ENCODE measurements at regions not wholly inside any gene's neighbourhood (a gene's known extent, or its start where the extent isn't known, plus 50 kb on each side); places are given as distances from the start of the nearest gene placed in this dataset.
"Not testable (repeated sequence)": the region's sequence is repeated elsewhere in the genome, so short reads cannot be mapped to it uniquely, and the experiment has no call there.

GRCh38 chr4:188639479-188640100, 500.3 kb downstream of the TRIML1 start:
- CTCF ChIA-PET = no interaction called here
- Mint-ChIP-seq H3K9me3 (peaks cover 2% of the 10 kb centered on the region), H3K27ac (no peak overlapping the region), H3K4me3 (no peak overlapping the region), H3K4me1 (no peaks in the 10 kb centered on the region), H3K27me3 (no peaks in the 10 kb centered on the region), H3K36me3 (no peaks in the 10 kb centered on the region)
- DNase-seq = no peak

- no peaks in the 10 kb centered on the region for H3K27me3 Mint-ChIP-seq
- no peak overlapping the region for H3K4me3 Mint-ChIP-seq
- no peaks in the 10 kb centered on the region for H3K4me1 Mint-ChIP-seq
- H3K9me3 Mint-ChIP-seq = peaks cover 12% of the 10 kb centered on the region
- DNase-seq = no peak
- no peak overlapping the region for H3K27ac Mint-ChIP-seq
- no peaks in the 10 kb centered on the region for H3K36me3 Mint-ChIP-seq
- CTCF ChIA-PET = no interaction called here
Measured at GRCh38 chr4:188647820-188648370, 508.7 kb downstream of the TRIML1 start.

- CTCF ChIA-PET = no interaction called here
- Mint-ChIP-seq H3K36me3 (no peaks in the 10 kb centered on the region), H3K27ac (no peak overlapping the region), H3K9me3 (peaks cover 12% of the 10 kb centered on the region), H3K4me3 (no peak overlapping the region), H3K4me1 (no peaks in the 10 kb centered on the region), H3K27me3 (no peaks in the 10 kb centered on the region)
- DNase-seq = no peak
Measured at GRCh38 chr4:188649635-188650034, 510.4 kb downstream of the TRIML1 start.

GRCh38 chr4:188650516-188650915, 511.3 kb downstream of the TRIML1 start:
- no peak for DNase-seq

GRCh38 chr4:188657365-188657764, 518.1 kb downstream of the TRIML1 start:
- Mint-ChIP-seq H3K27ac (no peak overlapping the region), H3K4me1 (no peaks in the 10 kb centered on the region), H3K4me3 (no peak overlapping the region), H3K27me3 (no peaks in the 10 kb centered on the region), H3K9me3 (peaks cover 21% of the 10 kb centered on the region), H3K36me3 (no peaks in the 10 kb centered on the region)
- CTCF ChIA-PET = no interaction called here
- no peak for DNase-seq

More at GRCh38 chr4:188650516-188650915, 511.3 kb downstream of the TRIML1 start:
- no peaks in the 10 kb centered on the region for H3K36me3 Mint-ChIP-seq
- peaks cover 12% of the 10 kb centered on the region for H3K9me3 Mint-ChIP-seq
- no peaks in the 10 kb centered on the region for H3K27me3 Mint-ChIP-seq
- no peaks in the 10 kb centered on the region for H3K4me1 Mint-ChIP-seq
- CTCF ChIA-PET = no interaction called here
- no peak overlapping the region for H3K27ac Mint-ChIP-seq
- H3K4me3 Mint-ChIP-seq = no peak overlapping the region

GRCh38 chr4:188658958-188659522, 519.8 kb downstream of the TRIML1 start:
- Mint-ChIP-seq H3K27me3 (no peaks in the 10 kb centered on the region), H3K4me1 (no peaks in the 10 kb centered on the region), H3K4me3 (no peak overlapping the region), H3K36me3 (no peaks in the 10 kb centered on the region), H3K27ac (no peak overlapping the region), H3K9me3 (peaks cover 29% of the 10 kb centered on the region)
- no peak for DNase-seq
- CTCF ChIA-PET = no interaction called here

GRCh38 chr4:188660796-188661195, 521.6 kb downstream of the TRIML1 start:
- DNase-seq = no peak
- Mint-ChIP-seq H3K4me3 (no peak overlapping the region), H3K36me3 (no peaks in the 10 kb centered on the region), H3K4me1 (no peaks in the 10 kb centered on the region), H3K27me3 (no peaks in the 10 kb centered on the region), H3K9me3 (peaks cover 31% of the 10 kb centered on the region), H3K27ac (no peak overlapping the region)
- CTCF ChIA-PET = no interaction called here

- Mint-ChIP-seq H3K9me3 (peaks cover 30% of the 10 kb centered on the region), H3K4me1 (no peaks in the 10 kb centered on the region), H3K4me3 (no peak overlapping the region), H3K27ac (no peak overlapping the region), H3K27me3 (no peaks in the 10 kb centered on the region), H3K36me3 (no peaks in the 10 kb centered on the region)
- CTCF ChIA-PET = no interaction called here
- no peak for DNase-seq
Measured at GRCh38 chr4:188661502-188661901, 522.3 kb downstream of the TRIML1 start.

- Mint-ChIP-seq H3K9me3 (peaks cover 24% of the 10 kb centered on the region), H3K4me3 (no peak overlapping the region), H3K36me3 (no peaks in the 10 kb centered on the region), H3K4me1 (no peaks in the 10 kb centered on the region), H3K27me3 (no peaks in the 10 kb centered on the region), H3K27ac (no peak overlapping the region)
- CTCF ChIA-PET = no interaction called here
- DNase-seq = no peak
Measured at GRCh38 chr4:188663369-188663768, 524.1 kb downstream of the TRIML1 start.

- Mint-ChIP-seq H3K27ac (no peak overlapping the region), H3K9me3 (peaks cover 22% of the 10 kb centered on the region), H3K4me1 (no peaks in the 10 kb centered on the region), H3K4me3 (no peak overlapping the region), H3K36me3 (no peaks in the 10 kb centered on the region), H3K27me3 (no peaks in the 10 kb centered on the region)
- no peak for DNase-seq
- CTCF ChIA-PET = no interaction called here
Measured at GRCh38 chr4:188665491-188666457, 526.5 kb downstream of the TRIML1 start.

- H3K4me3 Mint-ChIP-seq, H3K27me3 Mint-ChIP-seq, DNase-seq, H3K27ac Mint-ChIP-seq, H3K4me1 Mint-ChIP-seq, CTCF ChIA-PET, H3K36me3 Mint-ChIP-seq: not testable (repeated sequence)
- peaks cover 25% of the 10 kb centered on the region for H3K9me3 Mint-ChIP-seq
Measured at GRCh38 chr4:188678691-188679090, 539.5 kb downstream of the TRIML1 start.

- Mint-ChIP-seq H3K27me3 (no peaks in the 10 kb centered on the region), H3K4me3 (no peak overlapping the region), H3K9me3 (peaks cover 19% of the 10 kb centered on the region), H3K27ac (no peak overlapping the region), H3K36me3 (no peaks in the 10 kb centered on the region), H3K4me1 (no peaks in the 10 kb centered on the region)
- CTCF ChIA-PET = no interaction called here
- DNase-seq = no peak
Measured at GRCh38 chr4:188680004-188680666, 540.9 kb downstream of the TRIML1 start.

- Mint-ChIP-seq H3K27ac (no peak overlapping the region), H3K27me3 (no peaks in the 10 kb centered on the region), H3K9me3 (peaks cover 14% of the 10 kb centered on the region), H3K4me1 (no peaks in the 10 kb centered on the region), H3K4me3 (no peak overlapping the region), H3K36me3 (no peaks in the 10 kb centered on the region)
- DNase-seq = no peak
- CTCF ChIA-PET = no interaction called here
Measured at GRCh38 chr4:188680667-188681063, 541.4 kb downstream of the TRIML1 start.

GRCh38 chr4:188682321-188682720, 543.1 kb downstream of the TRIML1 start:
- H3K9me3 Mint-ChIP-seq = peaks cover 17% of the 10 kb centered on the region
- no peaks in the 10 kb centered on the region for H3K27me3 Mint-ChIP-seq
- CTCF ChIA-PET = no interaction called here
- DNase-seq = no peak
- H3K4me1 Mint-ChIP-seq = no peaks in the 10 kb centered on the region
- no peak overlapping the region for H3K27ac Mint-ChIP-seq
- H3K4me3 Mint-ChIP-seq = no peak overlapping the region
- no peaks in the 10 kb centered on the region for H3K36me3 Mint-ChIP-seq
